Stomach (tissue), 4 donors: ENCODE measurements at regions not wholly inside any gene's neighbourhood (a gene's known extent, or its start where the extent isn't known, plus 50 kb on each side); places are given as distances from the start of the nearest gene placed in this dataset.

ENCODE experiments used
- POLR2A ChIP-seq, 4 donors: fragments of 450-650 bp; IDR thresholded peaks; one replicate each; pipeline ENCODE4 v1.6.1; 2016; ENCODE audit warnings: antibody characterized with exemption in 4 of 4, control low read depth in 2 of 4, mild to moderate bottlenecking in 1 of 4, moderate library complexity in 1 of 4
- TF ChIP-seq, protein P1 (sequence below), 7 experiments: fragments of 450-650 bp in 4 of 7; fragments of 200-600 bp in 3 of 7; sonication (generic) in 3 of 7; IDR thresholded peaks; one replicate each; pipeline ENCODE4 v1.5.1; 2016 to 2019; ENCODE audit warnings: antibody characterized with exemption in 7 of 7, control low read depth in 2 of 7, mild to moderate bottlenecking in 1 of 7

DNA sequence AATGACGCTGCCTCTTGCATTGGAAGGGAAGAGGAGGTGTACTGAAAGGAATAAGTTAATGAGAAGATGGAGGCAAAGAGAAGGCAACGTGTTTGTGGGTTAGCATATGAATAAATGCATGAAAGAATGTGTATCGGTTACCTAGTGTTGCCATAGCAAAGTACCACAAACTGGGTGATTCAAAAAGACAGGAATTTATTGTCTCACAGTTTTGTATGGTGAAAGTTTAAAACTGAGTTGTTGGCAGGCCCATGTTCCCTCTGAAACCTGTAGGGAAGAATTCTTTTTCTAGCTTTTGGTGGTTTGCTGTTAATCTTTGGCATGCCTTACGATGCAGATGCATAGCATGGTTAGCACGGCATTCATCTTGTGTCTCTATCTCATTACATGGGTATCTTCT, 729.9 kb downstream of the MECOM start:
- no peak for TF ChIP-seq POLR2A (IDR thresholded peaks at IDR 0.05)
- TF ChIP-seq, protein P1, sequence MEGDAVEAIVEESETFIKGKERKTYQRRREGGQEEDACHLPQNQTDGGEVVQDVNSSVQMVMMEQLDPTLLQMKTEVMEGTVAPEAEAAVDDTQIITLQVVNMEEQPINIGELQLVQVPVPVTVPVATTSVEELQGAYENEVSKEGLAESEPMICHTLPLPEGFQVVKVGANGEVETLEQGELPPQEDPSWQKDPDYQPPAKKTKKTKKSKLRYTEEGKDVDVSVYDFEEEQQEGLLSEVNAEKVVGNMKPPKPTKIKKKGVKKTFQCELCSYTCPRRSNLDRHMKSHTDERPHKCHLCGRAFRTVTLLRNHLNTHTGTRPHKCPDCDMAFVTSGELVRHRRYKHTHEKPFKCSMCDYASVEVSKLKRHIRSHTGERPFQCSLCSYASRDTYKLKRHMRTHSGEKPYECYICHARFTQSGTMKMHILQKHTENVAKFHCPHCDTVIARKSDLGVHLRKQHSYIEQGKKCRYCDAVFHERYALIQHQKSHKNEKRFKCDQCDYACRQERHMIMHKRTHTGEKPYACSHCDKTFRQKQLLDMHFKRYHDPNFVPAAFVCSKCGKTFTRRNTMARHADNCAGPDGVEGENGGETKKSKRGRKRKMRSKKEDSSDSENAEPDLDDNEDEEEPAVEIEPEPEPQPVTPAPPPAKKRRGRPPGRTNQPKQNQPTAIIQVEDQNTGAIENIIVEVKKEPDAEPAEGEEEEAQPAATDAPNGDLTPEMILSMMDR (IDR thresholded peaks at IDR 0.05): no peak
